H1 (cell line): ENCODE measurements at regions not wholly inside any gene's neighbourhood (a gene's known extent, or its start where the extent isn't known, plus 50 kb on each side); places are given as distances from the start of the nearest gene placed in this dataset.

Experiments used
- CTCF ChIA-PET: fragments of 300-600 bp; sonication (Branson Sonifier 250); formaldehyde crosslinking; loops from one replicate; lab custom pipeline; 2021; ENCODE audit not compliant: partially characterized antibody; lab: Charles Lee
- POLR2A ChIA-PET: fragments of 300-600 bp; sonication (Branson Sonifier 250); formaldehyde crosslinking; loops from one replicate; lab custom pipeline; 2021; ENCODE audit warnings: inconsistent platforms; ENCODE audit not compliant: partially characterized antibody; lab: Charles Lee
- DNase-seq, 2 experiments: peaks; one replicate each; pipeline versions ENCODE4 v3.0.0 to v3.0.0-alpha.2; 2010 to 2022; ENCODE audit warnings: low spot score in 2 of 2, low read depth in 1 of 2, mixed read lengths in 1 of 2
- FAIRE-seq: peaks from 2 replicates; lab custom pipeline; 2011; peaks lifted over from hg19 to GRCh38; lab: Jason Lieb, UNC
- H2AFZ ChIP-seq: 2 replicates; pipeline ENCODE4 v1.8.1; 2012; ENCODE audit warnings: low read length, inconsistent platforms
- H2AK5ac ChIP-seq: 2 replicates; pipeline ENCODE4 v1.6.1; 2013; ENCODE audit warnings: low read depth, low read length
- H2BK120ac ChIP-seq: replicated peaks from 2 replicates; pipeline ENCODE3; 2013; ENCODE audit warnings: low read depth, low read length, inconsistent platforms
- H2BK12ac ChIP-seq: 2 replicates; pipeline ENCODE4 v1.6.1; 2013; ENCODE audit warnings: low read depth, low read length
- H2BK15ac ChIP-seq: 2 replicates; pipeline ENCODE4 v1.6.1; 2013; ENCODE audit warnings: low read length
- H2BK20ac ChIP-seq: 2 replicates; pipeline ENCODE4 v1.6.1; 2013; ENCODE audit warnings: low read length
- H2BK5ac ChIP-seq: 2 replicates; pipeline ENCODE4 v1.6.1; 2013; ENCODE audit warnings: low read depth, low read length
- H3K14ac ChIP-seq: 2 replicates; pipeline ENCODE4 v1.6.1; 2013; ENCODE audit warnings: inconsistent platforms; ENCODE audit not compliant: insufficient read length
- H3K18ac ChIP-seq: 2 replicates; pipeline ENCODE4 v1.6.1; 2013; ENCODE audit warnings: low read length; ENCODE audit errors: extremely low read depth
- H3K23ac ChIP-seq: 2 replicates; pipeline ENCODE4 v1.6.1; 2013; ENCODE audit warnings: inconsistent platforms; ENCODE audit not compliant: insufficient read length
- H3K23me2 ChIP-seq: 2 replicates; pipeline ENCODE4 v1.6.1; 2013; ENCODE audit warnings: low read depth, low read length
- H3K27ac ChIP-seq: 2 replicates; pipeline ENCODE4 v1.6.1; 2011; ENCODE audit warnings: low read depth, low read length, inconsistent platforms
- H3K27me3 ChIP-seq, 4 experiments: replicated peaks in 1 of 4; 1 replicate in 1 of 4; 2 replicates in 3 of 4; pipeline versions ENCODE4 v1.6.1 to v1.8.1; 2011 to 2013; ENCODE audit warnings: low read length in 3 of 4, mild to moderate bottlenecking in 3 of 4, inconsistent platforms in 2 of 4, mixed read lengths in 2 of 4, moderate library complexity in 1 of 4; ENCODE audit not compliant: control insufficient read depth in 3 of 4, insufficient read depth in 3 of 4; ENCODE audit errors: extremely low read depth in 1 of 4
- H3K36me3 ChIP-seq, 4 experiments: 2 replicates each; pipeline versions ENCODE4 v1.6.1 to v1.8.1; 2011 to 2013; ENCODE audit warnings: mild to moderate bottlenecking in 4 of 4, low read length in 3 of 4, moderate library complexity in 2 of 4, control low read depth in 1 of 4, inconsistent platforms in 1 of 4; ENCODE audit not compliant: insufficient read depth in 4 of 4, control insufficient read depth in 2 of 4
- H3K4ac ChIP-seq: replicated peaks from 2 replicates; pipeline ENCODE3; 2013; ENCODE audit warnings: low read length, low read depth, mixed read lengths, inconsistent platforms; ENCODE audit not compliant: insufficient read length
- H3K4me1 ChIP-seq, 4 experiments: replicated peaks in 1 of 4; 1 replicate in 1 of 4; 2 replicates in 3 of 4; pipeline versions ENCODE4 v1.6.1 to v1.8.1; 2011 to 2013; ENCODE audit warnings: low read length in 3 of 4, inconsistent platforms in 2 of 4, mixed read lengths in 1 of 4; ENCODE audit not compliant: insufficient read depth in 4 of 4, control insufficient read depth in 3 of 4
- H3K4me2 ChIP-seq, 2 experiments: 2 replicates each; pipeline versions ENCODE4 v1.6.1 to v1.8.1; 2011 to 2013; ENCODE audit warnings: low read depth in 2 of 2, low read length in 2 of 2, control low read depth in 1 of 2, inconsistent platforms in 1 of 2, mild to moderate bottlenecking in 1 of 2; ENCODE audit not compliant: insufficient read depth in 1 of 2
- H3K4me3 ChIP-seq, 4 experiments: fragments of 200-600, 300-600 bp in 1 of 4; sonication (generic), shearing (Covaris generic), sonication (Bioruptor Twin) in 1 of 4; 2 replicates each; pipeline versions ENCODE4 v1.5.1 to v1.8.1; 2011 to 2016; ENCODE audit warnings: low read length in 4 of 4, low read depth in 3 of 4, control low read depth in 2 of 4, inconsistent platforms in 2 of 4, mild to moderate bottlenecking in 2 of 4, mixed read lengths in 1 of 4, moderate library complexity in 1 of 4; ENCODE audit not compliant: insufficient read depth in 2 of 4; ENCODE audit errors: extremely low read depth in 1 of 4
- H3K56ac ChIP-seq: replicated peaks from 2 replicates; pipeline ENCODE3; 2013; ENCODE audit warnings: low read depth, mild to moderate bottlenecking, mixed read lengths, low read length, inconsistent platforms; ENCODE audit not compliant: insufficient read length
- H3K79me1 ChIP-seq: 2 replicates; pipeline ENCODE4 v1.6.1; 2013; ENCODE audit warnings: low read depth, low read length, control low read depth
- H3K79me2 ChIP-seq, 2 experiments: 2 replicates each; pipeline versions ENCODE4 v1.6.1 to v1.8.1; 2012 to 2013; ENCODE audit warnings: low read length in 2 of 2, mild to moderate bottlenecking in 2 of 2, inconsistent platforms in 1 of 2; ENCODE audit not compliant: insufficient read depth in 2 of 2, control insufficient read depth in 1 of 2
- H3K9ac ChIP-seq, 4 experiments: replicated peaks in 1 of 4; 1 replicate in 1 of 4; 2 replicates in 3 of 4; pipeline versions ENCODE4 v1.6.1 to v1.8.1; 2011 to 2013; ENCODE audit warnings: low read depth in 3 of 4, low read length in 3 of 4, control low read depth in 2 of 4, mild to moderate bottlenecking in 2 of 4, moderate library complexity in 2 of 4, inconsistent platforms in 1 of 4; ENCODE audit errors: extremely low read depth in 1 of 4
- H3K9me3 ChIP-seq, 2 experiments: 2 replicates each; pipeline versions ENCODE4 v1.6.1 to v1.8.1; 2012 to 2013; ENCODE audit warnings: mild to moderate bottlenecking in 2 of 2, moderate library complexity in 2 of 2, control low read depth in 1 of 2, inconsistent platforms in 1 of 2, low read depth in 1 of 2, low read length in 1 of 2, mixed read lengths in 1 of 2; ENCODE audit not compliant: insufficient read depth in 2 of 2
- H4K20me1 ChIP-seq, 2 experiments: replicated peaks in 1 of 2; 2 replicates each; pipeline versions ENCODE3 to v1.8.1; 2011 to 2013; ENCODE audit warnings: inconsistent platforms in 2 of 2, low read length in 2 of 2, mild to moderate bottlenecking in 1 of 2; ENCODE audit not compliant: insufficient read depth in 2 of 2, control insufficient read depth in 1 of 2
- H4K5ac ChIP-seq: 2 replicates; pipeline ENCODE4 v1.6.1; 2013; ENCODE audit warnings: low read length, low read depth, mixed read lengths, inconsistent platforms; ENCODE audit not compliant: insufficient read length
- H4K8ac ChIP-seq: 2 replicates; pipeline ENCODE4 v1.8.0; 2013; ENCODE audit warnings: mild to moderate bottlenecking, moderate library complexity, low read length, inconsistent platforms; ENCODE audit not compliant: insufficient read depth; ENCODE audit errors: extremely low read depth
- H4K91ac ChIP-seq: replicated peaks from 2 replicates; pipeline ENCODE3; 2013; ENCODE audit warnings: low read length, mixed read lengths, inconsistent platforms; ENCODE audit not compliant: insufficient read length
- ASH2L ChIP-seq: fragments of 200-600, 300-600 bp; sonication (generic); IDR thresholded peaks from one replicate; pipeline ENCODE4 v1.7.1; 2017; ENCODE audit warnings: low read length
- CBX5 ChIP-seq: fragments of 300-800, 300-1000 bp; sonication (generic); IDR thresholded peaks from 2 replicates; pipeline ENCODE4 v1.7.1; 2016; ENCODE audit warnings: antibody characterized with exemption, low read length, low read depth
- CBX8 ChIP-seq: fragments of 300-800, 300-1000 bp; sonication (generic); IDR thresholded peaks from 2 replicates; pipeline ENCODE4 v1.7.1; 2016; ENCODE audit warnings: low read depth, low read length, borderline replicate concordance
- EP300 ChIP-seq, 2 experiments: IDR thresholded peaks; 1 replicate in 1 of 2; 2 replicates in 1 of 2; pipeline ENCODE4 v1.6.1; 2011 to 2012; ENCODE audit warnings: low read depth in 2 of 2, low read length in 2 of 2, mild to moderate bottlenecking in 2 of 2, borderline replicate concordance in 1 of 2, inconsistent platforms in 1 of 2, moderate library complexity in 1 of 2
- JUN ChIP-seq: IDR thresholded peaks from 2 replicates; pipeline ENCODE4 v1.6.1; 2011; ENCODE audit warnings: low read depth, mild to moderate bottlenecking, improper control_type of control experiment, low read length
- MAFK ChIP-seq: IDR thresholded peaks from 2 replicates; pipeline ENCODE4 v1.6.1; 2012; ENCODE audit warnings: low read depth, mild to moderate bottlenecking, improper control_type of control experiment, low read length
- POLR2A ChIP-seq, 2 experiments: IDR thresholded peaks; 1 replicate in 1 of 2; 2 replicates in 1 of 2; pipeline ENCODE4 v1.6.1; 2011; ENCODE audit warnings: low read depth in 2 of 2, low read length in 2 of 2, mild to moderate bottlenecking in 2 of 2; ENCODE audit errors: control extremely low read depth in 1 of 2
- POU5F1 ChIP-seq: IDR thresholded peaks from 2 replicates; pipeline ENCODE4 v1.6.1; 2011; ENCODE audit warnings: low read depth, mild to moderate bottlenecking, low read length, moderate library complexity
- RNF2 ChIP-seq: fragments of 200-900, 300-1000 bp; sonication (generic); IDR thresholded peaks from 2 replicates; pipeline ENCODE4 v1.7.1; 2016; ENCODE audit warnings: borderline replicate concordance, low read depth, mild to moderate bottlenecking, antibody characterized with exemption, low read length; ENCODE audit not compliant: poor library complexity, severe bottlenecking; ENCODE audit errors: missing control alignments
- SP2 ChIP-seq: IDR thresholded peaks from 2 replicates; pipeline ENCODE4 v1.6.1; 2012; ENCODE audit warnings: mild to moderate bottlenecking, low read length, inconsistent platforms
- YY1 ChIP-seq: IDR thresholded peaks from 2 replicates; pipeline ENCODE4 v1.6.1; 2011; ENCODE audit warnings: low read depth, mild to moderate bottlenecking, low read length
- WGBS, 2 experiments: shearing (Covaris generic) in 1 of 2; methylation state at CpG; one replicate each; pipeline versions ENCODE4 v1.1.6 to v1.1.7; 2013 to 2015; ENCODE audit warnings: low lambda C conversion rate in 2 of 2, mixed read lengths in 2 of 2, inconsistent platforms in 1 of 2, low coverage in 1 of 2, missing lambda C conversion rate in 1 of 2; ENCODE audit not compliant: insufficient replicate concordance in 2 of 2, insufficient coverage in 1 of 2, insufficient read length in 1 of 2; ENCODE audit errors: extremely low coverage in 1 of 2, missing lambda C conversion rate in 1 of 2; 5-methylcytosine and 5-hydroxymethylcytosine counted together

DNA sequence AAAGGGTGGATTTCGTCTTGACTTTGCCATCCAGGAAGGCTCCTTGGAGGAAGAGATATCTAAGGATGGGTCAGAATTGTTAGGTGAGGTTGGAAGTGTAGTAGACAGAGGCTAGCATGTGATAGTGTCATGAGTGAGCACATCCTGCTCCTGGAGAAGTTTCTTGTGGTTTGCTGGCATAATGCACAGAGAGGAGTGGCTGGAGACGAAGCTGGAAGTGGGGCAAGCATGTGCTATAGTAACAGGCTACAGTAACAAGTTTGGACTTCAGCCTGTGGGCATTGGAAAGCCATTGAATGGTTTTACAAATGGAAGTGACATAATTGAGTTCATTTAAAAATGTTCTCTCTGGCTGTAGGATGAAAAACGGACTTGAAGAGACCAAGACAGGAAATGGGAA lies 175.6 kb upstream of the VWC2 start:
- Histone ChIP-seq H3K18ac (no peak overlapping the region), H3K4me2 (no peak overlapping the region), H2BK15ac (no peak overlapping the region), H3K27ac (no peak overlapping the region), H3K23ac (no peak overlapping the region), H3K79me2 (no peaks in the 10 kb centered on the region), H4K20me1 (no peaks in the 10 kb centered on the region), H3K27me3 (no peaks in the 10 kb centered on the region), H3K36me3 (no peaks in the 10 kb centered on the region), H4K91ac (no peak overlapping the region), H4K8ac (no peak overlapping the region), H3K4me1 (no peaks in the 10 kb centered on the region), H3K14ac (no peak overlapping the region), H3K56ac (no peak overlapping the region), H2BK5ac (no peak overlapping the region), H3K4me3 (no peak overlapping the region), H2AFZ (no peak overlapping the region), H4K5ac (no peak overlapping the region), H2BK20ac (no peak overlapping the region), H3K79me1 (no peaks in the 10 kb centered on the region), H2BK120ac (no peak overlapping the region), H3K4ac (no peak overlapping the region), H3K9me3 (no peaks in the 10 kb centered on the region), H3K9ac (no peak overlapping the region), H2BK12ac (no peak overlapping the region), H2AK5ac (no peak overlapping the region), H3K23me2 (no peaks in the 10 kb centered on the region)
- 85% methylated on average over 3 of the region's 3 CpGs; no CpG with 5 or more reads in 1 of the 2 experiments for WGBS, 2 experiments
- ChIA-PET CTCF (interaction anchor here (0.6 kb wide), 1 partner anchor 1540 kb away, joined by 5 read pairs; no protein-coding TSS in a partner anchor), POLR2A (no interaction called here)
- no peak for TF ChIP-seq CBX5
- no peak for TF ChIP-seq ASH2L
- no peak for TF ChIP-seq POLR2A (IDR thresholded peaks at IDR 0.05; ENCODE audit: control extremely low read depth in 1 of 2, low read depth in 2 of 2, low read length in 2 of 2)
- no peak for TF ChIP-seq CBX8
- no peak for TF ChIP-seq EP300 (IDR thresholded peaks at IDR 0.05; ENCODE audit: borderline replicate concordance in 1 of 2, low read depth in 2 of 2, low read length in 2 of 2)
- TF ChIP-seq SP2: no peak
- no peak for TF ChIP-seq JUN
- no peak for TF ChIP-seq POU5F1
- TF ChIP-seq MAFK: no peak
- TF ChIP-seq YY1: no peak
- no peak for TF ChIP-seq RNF2
- DNase-seq: no peak
- FAIRE-seq: no peak
